ENCODE measurements at regions not wholly inside any gene's neighbourhood (a gene's known extent, or its start where the extent isn't known, plus 50 kb on each side); places are given as distances from the start of the nearest gene placed in this dataset.

GRCh38 chr5:88130211-88130815 is 138.3 kb downstream of the TMEM161B start:
- no peaks in the 10 kb centered on the region for H3K36me3 ChIP-seq (ENCODE audit: insufficient read depth, low read length, poor library complexity, severe bottlenecking)
- TF ChIP-seq EZH2 (IDR thresholded peaks at IDR 0.05; ENCODE audit: borderline replicate concordance, low read depth, low read length, poor library complexity, severe bottlenecking): no peak
- no peak for TF ChIP-seq CTCF (conservative IDR thresholded peaks at IDR 0.05; ENCODE audit: low read depth, low read length)
- H3K27me3 ChIP-seq (replicated peaks; ENCODE audit: insufficient read depth, low read depth, low read length, poor library complexity): no peaks in the 10 kb centered on the region
- no peak for DNase-seq (ENCODE audit: low spot score)
- H3K9me3 ChIP-seq (ENCODE audit: low read depth, low read length, poor library complexity, severe bottlenecking): no peaks in the 10 kb centered on the region
- intact Hi-C loops (cut with micrococcal nuclease; ENCODE audit: unreplicated experiment): no loop called here
- no peak overlapping the region for H3K27ac ChIP-seq (ENCODE audit: low read depth, low read length, poor library complexity, severe bottlenecking)
- BruUV-seq (replicated peaks): no TSS peak
- no peaks in the 10 kb centered on the region for H3K4me1 ChIP-seq (ENCODE audit: insufficient read depth, low read length, poor library complexity, severe bottlenecking)
- ChIA-PET CTCF (no interaction called here), POLR2A (ENCODE audit: low non-redundant PET) (no interaction called here)
- no peak overlapping the region for H3K4me3 ChIP-seq (ENCODE audit: low read depth, low read length, poor library complexity, severe bottlenecking)

DNA sequence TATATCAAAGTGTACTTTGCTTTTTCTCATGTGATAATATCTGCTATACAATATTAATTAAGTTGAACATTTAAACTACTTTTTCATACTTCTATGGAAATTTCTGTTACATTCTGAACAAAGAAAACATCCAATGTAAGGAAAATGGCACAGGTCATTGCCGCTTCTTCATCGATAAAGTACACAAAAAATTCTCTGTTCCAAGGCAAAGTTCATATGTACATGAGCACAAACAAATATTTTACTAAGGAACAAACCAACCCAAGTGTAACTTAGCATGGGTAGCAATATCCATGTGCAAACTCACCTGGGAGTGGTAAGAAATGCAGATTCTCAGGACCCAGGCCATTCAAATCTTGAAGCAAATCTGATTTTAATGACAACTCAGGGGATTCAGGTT is 139.8 kb downstream of the TMEM161B start:
- Histone ChIP-seq H3K4me3 (ENCODE audit: low read depth, low read length, poor library complexity, severe bottlenecking) (no peak overlapping the region), H3K4me1 (ENCODE audit: insufficient read depth, low read length, poor library complexity, severe bottlenecking) (no peaks in the 10 kb centered on the region), H3K9me3 (ENCODE audit: low read depth, low read length, poor library complexity, severe bottlenecking) (no peaks in the 10 kb centered on the region), H3K27ac (ENCODE audit: low read depth, low read length, poor library complexity, severe bottlenecking) (no peak overlapping the region), H3K36me3 (ENCODE audit: insufficient read depth, low read length, poor library complexity, severe bottlenecking) (no peaks in the 10 kb centered on the region), H3K27me3 (replicated peaks; ENCODE audit: insufficient read depth, low read depth, low read length, poor library complexity) (no peaks in the 10 kb centered on the region)
- no peak for DNase-seq (ENCODE audit: low spot score)
- CTCF ChIA-PET: no interaction called here
- no TSS peak for BruUV-seq (replicated peaks)
- intact Hi-C loops (cut with micrococcal nuclease; ENCODE audit: unreplicated experiment): no loop called here
- TF ChIP-seq EZH2 (IDR thresholded peaks at IDR 0.05; ENCODE audit: borderline replicate concordance, low read depth, low read length, poor library complexity, severe bottlenecking): no peak
- TF ChIP-seq CTCF (conservative IDR thresholded peaks at IDR 0.05; ENCODE audit: low read depth, low read length): no peak
- POLR2A ChIA-PET (ENCODE audit: low non-redundant PET): no interaction called here

- no peaks in the 10 kb centered on the region for H3K36me3 ChIP-seq (ENCODE audit: insufficient read depth, low read length, poor library complexity, severe bottlenecking)
- TF ChIP-seq EZH2 (IDR thresholded peaks at IDR 0.05; ENCODE audit: borderline replicate concordance, low read depth, low read length, poor library complexity, severe bottlenecking) (no peak), CTCF (conservative IDR thresholded peaks at IDR 0.05; ENCODE audit: low read depth, low read length) (no peak)
- no peaks in the 10 kb centered on the region for H3K9me3 ChIP-seq (ENCODE audit: low read depth, low read length, poor library complexity, severe bottlenecking)
- CTCF ChIA-PET: no interaction called here
- no peak for DNase-seq (ENCODE audit: low spot score)
- intact Hi-C loops (cut with micrococcal nuclease; ENCODE audit: unreplicated experiment): no loop called here
- no peaks in the 10 kb centered on the region for H3K27me3 ChIP-seq (replicated peaks; ENCODE audit: insufficient read depth, low read depth, low read length, poor library complexity)
- H3K4me3 ChIP-seq (ENCODE audit: low read depth, low read length, poor library complexity, severe bottlenecking): no peak overlapping the region
- BruUV-seq (replicated peaks): no TSS peak
- POLR2A ChIA-PET (ENCODE audit: low non-redundant PET): no interaction called here
- no peak overlapping the region for H3K27ac ChIP-seq (ENCODE audit: low read depth, low read length, poor library complexity, severe bottlenecking)
- H3K4me1 ChIP-seq (ENCODE audit: insufficient read depth, low read length, poor library complexity, severe bottlenecking): no peaks in the 10 kb centered on the region
These were observed 149.0 kb downstream of the TMEM161B start for GRCh38 chr5:88119535-88120125.

Measured in A673 (cell line).